ENCODE measurements at regions not wholly inside any gene's neighbourhood (a gene's known extent, or its start where the extent isn't known, plus 50 kb on each side); places are given as distances from the start of the nearest gene placed in this dataset.

GRCh38 chr2:120910956-120911951, 175.6 kb downstream of the GLI2 start:
- DNase-seq: no peak
- TF ChIP-seq, protein P1, sequence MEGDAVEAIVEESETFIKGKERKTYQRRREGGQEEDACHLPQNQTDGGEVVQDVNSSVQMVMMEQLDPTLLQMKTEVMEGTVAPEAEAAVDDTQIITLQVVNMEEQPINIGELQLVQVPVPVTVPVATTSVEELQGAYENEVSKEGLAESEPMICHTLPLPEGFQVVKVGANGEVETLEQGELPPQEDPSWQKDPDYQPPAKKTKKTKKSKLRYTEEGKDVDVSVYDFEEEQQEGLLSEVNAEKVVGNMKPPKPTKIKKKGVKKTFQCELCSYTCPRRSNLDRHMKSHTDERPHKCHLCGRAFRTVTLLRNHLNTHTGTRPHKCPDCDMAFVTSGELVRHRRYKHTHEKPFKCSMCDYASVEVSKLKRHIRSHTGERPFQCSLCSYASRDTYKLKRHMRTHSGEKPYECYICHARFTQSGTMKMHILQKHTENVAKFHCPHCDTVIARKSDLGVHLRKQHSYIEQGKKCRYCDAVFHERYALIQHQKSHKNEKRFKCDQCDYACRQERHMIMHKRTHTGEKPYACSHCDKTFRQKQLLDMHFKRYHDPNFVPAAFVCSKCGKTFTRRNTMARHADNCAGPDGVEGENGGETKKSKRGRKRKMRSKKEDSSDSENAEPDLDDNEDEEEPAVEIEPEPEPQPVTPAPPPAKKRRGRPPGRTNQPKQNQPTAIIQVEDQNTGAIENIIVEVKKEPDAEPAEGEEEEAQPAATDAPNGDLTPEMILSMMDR (IDR thresholded peaks at IDR 0.05; ENCODE audit: low read depth, low read length): no peak
- Histone ChIP-seq H3K9me3 (ENCODE audit: severe bottlenecking) (no peaks in the 10 kb centered on the region), H3K4me3 (ENCODE audit: low read depth, low read length) (no peak overlapping the region), H3K27me3 (ENCODE audit: insufficient read depth, low read depth, severe bottlenecking) (no peaks in the 10 kb centered on the region), H3K27ac (no peak overlapping the region), H3K36me3 (no peaks in the 10 kb centered on the region)

GRCh38 chr2:120912101-120912985, 176.7 kb downstream of the GLI2 start:
- no peak overlapping the region for H3K27ac ChIP-seq
- DNase-seq: no peak
- H3K9me3 ChIP-seq (ENCODE audit: severe bottlenecking): no peaks in the 10 kb centered on the region
- no peaks in the 10 kb centered on the region for H3K36me3 ChIP-seq
- H3K4me3 ChIP-seq (ENCODE audit: low read depth, low read length): no peak overlapping the region
- TF ChIP-seq, protein P1 (IDR thresholded peaks at IDR 0.05; ENCODE audit: low read depth, low read length): no peak
- H3K27me3 ChIP-seq (ENCODE audit: insufficient read depth, low read depth, severe bottlenecking): no peaks in the 10 kb centered on the region

DNA sequence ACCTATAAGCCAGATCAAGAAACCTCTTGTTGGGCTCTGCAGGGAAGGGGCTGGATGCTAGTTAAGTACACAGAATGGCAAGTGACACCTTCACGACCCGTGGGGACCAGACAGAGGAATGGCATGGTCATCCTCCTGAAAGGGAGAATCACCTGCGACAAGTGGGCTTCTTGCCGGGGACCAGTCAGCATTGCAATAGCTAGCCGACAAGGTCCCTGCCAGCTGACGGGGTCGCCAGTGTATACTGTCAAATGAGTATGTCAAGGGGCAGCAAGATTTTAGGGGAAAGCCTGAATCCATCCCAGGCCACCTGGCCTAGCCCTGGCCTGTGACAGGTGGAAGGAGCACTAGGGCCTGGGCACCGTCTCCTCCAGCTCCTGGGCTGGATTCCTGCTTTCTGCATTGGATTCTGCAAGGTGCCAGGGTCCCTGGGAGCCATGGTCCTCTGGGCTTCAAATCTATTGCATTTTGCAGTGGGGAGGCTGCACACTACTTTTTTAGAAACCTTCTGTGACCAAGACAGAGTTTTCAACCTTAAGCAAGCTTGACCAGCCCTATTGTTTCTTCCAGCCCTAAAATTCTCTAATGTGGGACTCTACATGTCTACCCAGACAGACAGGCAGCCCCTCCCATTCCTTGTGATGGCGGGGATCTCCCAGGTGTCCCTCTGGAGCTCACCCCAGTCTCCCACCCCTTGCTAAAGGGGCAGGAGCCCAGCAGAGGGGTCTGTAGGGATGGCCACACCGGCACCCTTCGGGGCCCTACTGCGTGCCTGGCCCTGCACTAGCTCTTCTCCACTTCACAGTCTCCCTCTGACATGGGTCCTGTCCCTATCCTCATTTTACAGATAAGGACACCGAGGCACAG, 178.5 kb downstream of the GLI2 start:
- no peaks in the 10 kb centered on the region for H3K9me3 ChIP-seq (ENCODE audit: severe bottlenecking)
- H3K36me3 ChIP-seq: no peaks in the 10 kb centered on the region
- DNase-seq: no peak
- no peak overlapping the region for H3K4me3 ChIP-seq (ENCODE audit: low read depth, low read length)
- TF ChIP-seq, protein P1 (IDR thresholded peaks at IDR 0.05; ENCODE audit: low read depth, low read length): no peak
- H3K27ac ChIP-seq: no peak overlapping the region
- no peaks in the 10 kb centered on the region for H3K27me3 ChIP-seq (ENCODE audit: insufficient read depth, low read depth, severe bottlenecking)

DNA sequence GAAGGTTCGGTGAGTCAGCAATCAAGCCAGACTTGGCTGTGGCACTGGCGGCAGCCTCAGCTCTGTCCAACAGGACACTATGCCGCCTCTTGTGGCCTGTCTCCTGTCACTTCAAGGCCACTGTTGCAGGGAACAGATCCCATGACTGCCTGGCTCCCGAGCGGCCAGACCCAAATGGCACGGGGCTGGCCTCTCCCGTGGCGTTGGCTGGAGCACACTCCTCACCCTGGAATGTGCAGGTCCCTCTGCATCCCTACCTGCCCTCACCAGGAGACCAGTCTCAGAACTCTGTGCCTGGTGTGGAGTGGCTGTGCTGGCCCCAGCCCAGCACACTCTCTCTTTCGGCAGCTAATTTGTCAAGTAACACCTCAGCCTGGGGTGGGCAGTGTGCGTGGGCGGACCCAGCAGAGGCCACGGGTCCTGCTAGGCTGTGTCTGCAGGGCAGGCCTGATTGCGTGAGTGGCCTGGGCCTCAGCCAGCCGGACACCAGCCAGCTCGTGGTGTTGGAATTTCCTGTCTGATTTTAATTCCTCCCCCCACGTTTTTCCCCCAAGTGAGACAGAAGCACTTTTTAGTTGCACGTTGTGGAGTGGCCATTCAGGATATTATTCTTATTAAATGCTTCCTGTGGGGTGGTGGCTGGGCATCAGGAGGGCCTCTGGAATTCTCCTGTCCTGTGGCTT, 179.3 kb downstream of the GLI2 start:
- no peak overlapping the region for H3K4me3 ChIP-seq (ENCODE audit: low read depth, low read length)
- H3K36me3 ChIP-seq: no peaks in the 10 kb centered on the region
- DNase-seq: no peak
- no peaks in the 10 kb centered on the region for H3K27me3 ChIP-seq (ENCODE audit: insufficient read depth, low read depth, severe bottlenecking)
- TF ChIP-seq, protein P1 (IDR thresholded peaks at IDR 0.05; ENCODE audit: low read depth, low read length): no peak
- no peaks in the 10 kb centered on the region for H3K9me3 ChIP-seq (ENCODE audit: severe bottlenecking)
- H3K27ac ChIP-seq: no peak overlapping the region

DNA sequence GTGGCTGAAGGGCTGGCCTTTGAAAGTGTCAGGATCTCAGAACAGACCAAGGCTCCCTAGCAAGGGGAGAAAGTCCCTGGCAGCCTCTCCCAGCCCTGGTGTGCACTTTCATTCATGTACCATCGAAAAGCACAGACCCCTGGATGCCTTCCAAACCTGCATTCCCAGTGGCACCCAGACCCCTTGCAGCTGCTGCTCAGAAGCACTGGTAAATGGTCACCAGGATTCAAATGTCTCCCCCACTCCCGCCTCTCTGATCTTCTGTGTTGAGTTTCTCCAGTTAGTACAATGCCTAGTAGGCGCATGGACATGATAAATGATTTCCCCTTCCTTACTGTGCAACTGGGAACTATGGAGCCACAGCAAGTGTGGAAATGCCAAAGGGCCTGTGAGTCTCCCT, 180.0 kb downstream of the GLI2 start:
- TF ChIP-seq, protein P1 (IDR thresholded peaks at IDR 0.05; ENCODE audit: low read depth, low read length): no peak
- Histone ChIP-seq H3K9me3 (ENCODE audit: severe bottlenecking) (no peaks in the 10 kb centered on the region), H3K36me3 (no peaks in the 10 kb centered on the region), H3K4me3 (ENCODE audit: low read depth, low read length) (no peak overlapping the region), H3K27me3 (ENCODE audit: insufficient read depth, low read depth, severe bottlenecking) (no peaks in the 10 kb centered on the region), H3K27ac (no peak overlapping the region)
- no peak for DNase-seq
